LNCaP clone FGC (cell line): ENCODE measurements at regions not wholly inside any gene's neighbourhood (a gene's known extent, or its start where the extent isn't known, plus 50 kb on each side); places are given as distances from the start of the nearest gene placed in this dataset.

ENCODE experiments used
- DNase-seq: peaks from one replicate; pipeline ENCODE4 v3.0.0-alpha.2; 2011; ENCODE audit warnings: low read depth
- H3K4me3 ChIP-seq: 2 replicates; pipeline ENCODE4 v1.5.1; 2011; ENCODE audit warnings: mild to moderate bottlenecking, low read depth, low read length, control low read depth
- CTCF ChIP-seq: IDR thresholded peaks from 2 replicates; pipeline ENCODE4 v1.5.1; 2012; ENCODE audit warnings: mild to moderate bottlenecking; ENCODE audit not compliant: control insufficient read depth, insufficient read depth; ENCODE audit errors: extremely low read depth

GRCh38 chr1:94608852-94609530 is 67.4 kb upstream of the F3 start:
- TF ChIP-seq CTCF: no peak
- no peak overlapping the region for H3K4me3 ChIP-seq
- no peak for DNase-seq

- no peak for DNase-seq
Observed at GRCh38 chr1:94608142-94608851, 66.7 kb upstream of the F3 start.

GRCh38 chr1:94607398-94607797 is 65.8 kb upstream of the F3 start:
- TF ChIP-seq CTCF: no peak
- H3K4me3 ChIP-seq: no peak overlapping the region
- no peak for DNase-seq

More at GRCh38 chr1:94608142-94608851, 66.7 kb upstream of the F3 start:
- TF ChIP-seq CTCF: no peak
- no peak overlapping the region for H3K4me3 ChIP-seq

GRCh38 chr1:94606471-94606870 is 64.9 kb upstream of the F3 start:
- TF ChIP-seq CTCF: no peak
- no peak overlapping the region for H3K4me3 ChIP-seq
- DNase-seq: no peak

GRCh38 chr1:94603663-94604062 is 62.1 kb upstream of the F3 start:
- no peak overlapping the region for H3K4me3 ChIP-seq
- no peak for TF ChIP-seq CTCF

GRCh38 chr1:94602802-94603625 is 61.5 kb upstream of the F3 start:
- H3K4me3 ChIP-seq: no peak overlapping the region
- DNase-seq: no peak
- no peak for TF ChIP-seq CTCF

More at GRCh38 chr1:94603663-94604062, 62.1 kb upstream of the F3 start:
- DNase-seq: no peak
